IMR-90 (cell line): ENCODE measurements at regions not wholly inside any gene's neighbourhood (a gene's known extent, or its start where the extent isn't known, plus 50 kb on each side); places are given as distances from the start of the nearest gene placed in this dataset.

Experiments used
- ATAC-seq: fragments of 200-7000 bp; cut with Tn5 transposase; 2 replicates; pipeline ENCODE4 v1.9.1; 2020; ENCODE audit warnings: low read depth, mild to moderate bottlenecking, moderate library complexity
- BruUV-seq: library from RNA; stranded (reverse); fragments of 400-500 nt; replicated peaks from 2 replicates; lab custom pipeline; 2021; lab: Mats Ljungman, UMichigan
- CTCF ChIA-PET: fragments of 300-600 bp; formaldehyde crosslinking; extraction: SDS; loops from one replicate; lab custom pipeline; 2021; ENCODE audit warnings: antibody characterized with exemption; lab: Yijun Ruan, JAX
- POLR2A ChIA-PET: fragments of 300-600 bp; sonication (Branson Sonifier 250); formaldehyde crosslinking; loops from one replicate; lab custom pipeline; 2022; ENCODE audit warnings: antibody characterized with exemption; ENCODE audit not compliant: unreplicated experiment; lab: Charles Lee
- DNase-seq: peaks from one replicate; pipeline ENCODE4 v3.0.0; 2013
- H2AFZ ChIP-seq: replicated peaks from 2 replicates; pipeline ENCODE3; 2013; ENCODE audit warnings: low read length, mild to moderate bottlenecking; ENCODE audit not compliant: poor library complexity
- H2AK5ac ChIP-seq: 2 replicates; pipeline ENCODE4 v1.6.1; 2013; ENCODE audit warnings: low read depth, low read length, inconsistent platforms
- H2AK9ac ChIP-seq: replicated peaks from 2 replicates; pipeline ENCODE3; 2013; ENCODE audit warnings: mild to moderate bottlenecking, low read depth, low read length, moderate library complexity; ENCODE audit not compliant: poor library complexity
- H2BK120ac ChIP-seq: 2 replicates; pipeline ENCODE4 v1.6.1; 2013; ENCODE audit warnings: low read depth, low read length, inconsistent platforms
- H2BK15ac ChIP-seq: 3 replicates; pipeline ENCODE4 v1.6.1; 2013; ENCODE audit warnings: low read depth, low read length, inconsistent platforms
- H2BK20ac ChIP-seq: 2 replicates; pipeline ENCODE4 v1.6.1; 2013; ENCODE audit warnings: low read depth, mild to moderate bottlenecking, inconsistent platforms, low read length, moderate library complexity
- H2BK5ac ChIP-seq: 2 replicates; pipeline ENCODE4 v1.6.1; 2013; ENCODE audit warnings: mild to moderate bottlenecking, low read depth, low read length, inconsistent platforms; ENCODE audit not compliant: poor library complexity, severe bottlenecking
- H3K14ac ChIP-seq: replicated peaks from 2 replicates; pipeline ENCODE4 v1.6.1; 2013; ENCODE audit warnings: low read depth, low read length, inconsistent platforms
- H3K18ac ChIP-seq: 2 replicates; pipeline ENCODE4 v1.6.1; 2013; ENCODE audit warnings: low read depth, low read length, control low read depth
- H3K23ac ChIP-seq: 2 replicates; pipeline ENCODE4 v1.6.1; 2013; ENCODE audit warnings: low read depth, low read length, inconsistent platforms
- H3K27ac ChIP-seq: 2 replicates; pipeline ENCODE4 v1.5.1; 2013; ENCODE audit warnings: mild to moderate bottlenecking, control low read depth, low read length; ENCODE audit not compliant: insufficient read depth
- H3K27me3 ChIP-seq: 2 replicates; pipeline ENCODE4 v1.6.1; 2013; ENCODE audit warnings: low read length; ENCODE audit not compliant: control insufficient read depth, insufficient read depth
- H3K36me3 ChIP-seq: 2 replicates; pipeline ENCODE4 v1.6.1; 2013; ENCODE audit warnings: low read length, mixed read lengths; ENCODE audit not compliant: control insufficient read depth, insufficient read depth
- H3K4ac ChIP-seq: 2 replicates; pipeline ENCODE4 v1.6.1; 2013; ENCODE audit warnings: low read depth, low read length, inconsistent platforms
- H3K4me1 ChIP-seq: 2 replicates; pipeline ENCODE4 v1.6.1; 2013; ENCODE audit warnings: low read length, mixed read lengths; ENCODE audit not compliant: control insufficient read depth, insufficient read depth
- H3K4me2 ChIP-seq: 2 replicates; pipeline ENCODE4 v1.6.1; 2013; ENCODE audit warnings: low read depth, mild to moderate bottlenecking, control low read depth, low read length, moderate library complexity
- H3K4me3 ChIP-seq: 2 replicates; pipeline ENCODE4 v1.5.1; 2013; ENCODE audit warnings: low read depth, mild to moderate bottlenecking, control low read depth, low read length, moderate library complexity; ENCODE audit not compliant: insufficient read depth
- H3K56ac ChIP-seq: 2 replicates; pipeline ENCODE4 v1.6.1; 2013; ENCODE audit warnings: low read length, inconsistent platforms; ENCODE audit not compliant: insufficient read depth; ENCODE audit errors: extremely low read depth
- H3K79me1 ChIP-seq, 2 experiments: 2 replicates each; pipeline ENCODE4 v1.6.1; 2013; ENCODE audit warnings: low read length in 2 of 2, inconsistent platforms in 1 of 2, low read depth in 1 of 2
- H3K9ac ChIP-seq: 2 replicates; pipeline ENCODE4 v1.6.1; 2013; ENCODE audit warnings: low read depth, low read length, control low read depth
- H3K9me1 ChIP-seq: 2 replicates; pipeline ENCODE4 v1.6.1; 2013; ENCODE audit warnings: low read length, inconsistent platforms; ENCODE audit not compliant: insufficient read depth
- H3K9me3 ChIP-seq: 2 replicates; pipeline ENCODE4 v1.6.1; 2013; ENCODE audit warnings: low read length; ENCODE audit not compliant: control insufficient read depth, insufficient read depth
- H4K20me1 ChIP-seq: 2 replicates; pipeline ENCODE4 v1.6.1; 2013; ENCODE audit warnings: low read length, inconsistent platforms; ENCODE audit not compliant: insufficient read depth
- H4K5ac ChIP-seq: 2 replicates; pipeline ENCODE4 v1.6.1; 2013; ENCODE audit warnings: mild to moderate bottlenecking, low read depth, low read length, control low read depth
- H4K8ac ChIP-seq, 2 experiments: 2 replicates each; pipeline ENCODE4 v1.6.1; 2013; ENCODE audit warnings: low read depth in 2 of 2, low read length in 2 of 2, control low read depth in 1 of 2, inconsistent platforms in 1 of 2
- H4K91ac ChIP-seq: 2 replicates; pipeline ENCODE4 v1.6.1; 2013; ENCODE audit warnings: low read depth, low read length, inconsistent platforms; ENCODE audit not compliant: insufficient read depth
- BHLHE40 ChIP-seq: fragments of 150-350 bp; IDR thresholded peaks from 2 replicates; pipeline ENCODE4 v1.6.1; 2016; ENCODE audit warnings: mild to moderate bottlenecking, low read depth, low read length
- CHD1 ChIP-seq: IDR thresholded peaks from 2 replicates; pipeline ENCODE4 v1.6.1; 2012; ENCODE audit warnings: low read depth, low read length, improper control_type of control experiment
- ELK1 ChIP-seq: fragments of 150-350 bp; IDR thresholded peaks from 2 replicates; pipeline ENCODE4 v1.6.1; 2016; ENCODE audit warnings: low read depth, mild to moderate bottlenecking, low read length, moderate library complexity, borderline replicate concordance
- FOS ChIP-seq: fragments of 150-350 bp; IDR thresholded peaks from 2 replicates; pipeline ENCODE4 v1.6.1; 2016; ENCODE audit warnings: low read depth, low read length
- MAFK ChIP-seq: IDR thresholded peaks from 2 replicates; pipeline ENCODE4 v1.6.1; 2012; ENCODE audit warnings: low read depth, low read length, improper control_type of control experiment
- MAZ ChIP-seq: IDR thresholded peaks from 2 replicates; pipeline ENCODE4 v1.6.1; 2012; ENCODE audit warnings: low read depth, mild to moderate bottlenecking, low read length, improper control_type of control experiment, moderate library complexity, borderline replicate concordance
- MXI1 ChIP-seq: IDR thresholded peaks from 2 replicates; pipeline ENCODE4 v1.6.1; 2012; ENCODE audit warnings: low read depth, mild to moderate bottlenecking, low read length, moderate library complexity, borderline replicate concordance
- POLR2A ChIP-seq: IDR thresholded peaks from 2 replicates; pipeline ENCODE4 v1.6.1; 2012; ENCODE audit warnings: mild to moderate bottlenecking, low read depth, low read length
- RAD21 ChIP-seq: IDR thresholded peaks from 2 replicates; pipeline ENCODE4 v1.6.1; 2012; ENCODE audit warnings: low read length, improper control_type of control experiment
- RCOR1 ChIP-seq: IDR thresholded peaks from 2 replicates; pipeline ENCODE4 v1.6.1; 2012; ENCODE audit warnings: mild to moderate bottlenecking, low read length, improper control_type of control experiment; ENCODE audit not compliant: insufficient replicate concordance
- USF2 ChIP-seq: fragments of 150-350 bp; IDR thresholded peaks from 2 replicates; pipeline ENCODE4 v1.6.1; 2017; ENCODE audit warnings: mild to moderate bottlenecking, antibody characterized with exemption, low read length, low read depth
- WGBS, 2 experiments: methylation state at CpG; one replicate each; pipeline versions ENCODE4 v1.1.5 to v1.1.7; 2013; ENCODE audit warnings: missing lambda C conversion rate in 2 of 2; ENCODE audit not compliant: insufficient read length in 1 of 2; ENCODE audit errors: extremely low coverage in 2 of 2; 5-methylcytosine and 5-hydroxymethylcytosine counted together
- dilution Hi-C: fragments of 300-500 bp; cut with HindIII; formaldehyde crosslinking; loops from one replicate; pipeline ENCODE4 v1.14.3; 2018; ENCODE audit warnings: low sequenced_read_pairs; ENCODE audit not compliant: unreplicated experiment
- in situ Hi-C: fragments of 300-500 bp; cut with MboI; formaldehyde crosslinking; loops from 3 replicates; pipeline ENCODE4 v1.14.3; 2019; ENCODE audit warnings: low sequenced_read_pairs, inconsistent platforms, mixed read lengths
- intact Hi-C: fragments of 100-400 bp; cut with micrococcal nuclease; formaldehyde crosslinking; loops from 2 replicates; pipeline ENCODE4 v1.10.0; 2022
- TF ChIP-seq, protein P1 (sequence below): conservative IDR thresholded peaks from 2 replicates; pipeline ENCODE4 v1.5.1; 2012; ENCODE audit warnings: mild to moderate bottlenecking, low read depth, low read length, improper control_type of control experiment

DNA sequence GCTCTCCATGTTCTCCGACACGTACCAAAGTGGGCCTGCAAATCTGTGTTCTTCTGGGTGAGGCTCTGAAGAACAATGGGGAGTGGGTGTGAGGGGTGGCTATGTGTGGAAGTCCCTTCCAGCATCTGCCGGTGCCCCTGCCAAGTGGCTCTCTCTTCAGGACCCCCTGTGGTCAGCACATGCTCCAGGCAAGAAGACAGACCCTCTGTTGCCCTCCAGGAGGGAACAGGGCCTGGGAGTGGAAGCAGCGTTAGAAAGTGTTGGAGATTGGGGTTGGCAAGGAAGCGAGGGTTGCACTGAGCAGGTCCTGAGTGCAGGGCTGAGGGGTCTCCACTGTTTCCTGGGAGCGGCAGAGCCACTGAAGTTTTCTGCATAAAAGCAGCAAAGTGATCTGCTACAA, 60.5 kb downstream of the EMX2 start:
- POLR2A ChIA-PET = no interaction called here
- 50% methylated on average over 2 of the region's 6 CpGs; no CpG with 5 or more reads in 1 of the 2 experiments for WGBS, 2 experiments
- no TSS peak for BruUV-seq

More for the DNA sequence above, 60.5 kb downstream of the EMX2 start:
- in situ Hi-C loops (no loop called here), dilution Hi-C loops (no loop called here), intact Hi-C loops (no loop called here)
- Histone ChIP-seq H3K23ac (no peak overlapping the region), H4K5ac (no peak overlapping the region), H3K18ac (no peak overlapping the region), H3K27me3 (no peaks in the 10 kb centered on the region), H3K4me3 (no peak overlapping the region), H3K79me1 (no peaks in the 10 kb centered on the region), H3K4me2 (no peak overlapping the region), H2BK5ac (no peak overlapping the region), H3K9ac (no peak overlapping the region), H3K4ac (no peak overlapping the region), H2AFZ (no peak overlapping the region), H4K91ac (no peak overlapping the region), H3K14ac (no peak overlapping the region), H2BK15ac (no peak overlapping the region), H2BK20ac (no peak overlapping the region), H3K9me3 (peaks cover 34% of the 10 kb centered on the region), H2AK9ac (no peak overlapping the region), H4K20me1 (no peaks in the 10 kb centered on the region), H3K4me1 (no peaks in the 10 kb centered on the region), H3K36me3 (no peaks in the 10 kb centered on the region), H2AK5ac (no peak overlapping the region), H3K56ac (no peak overlapping the region), H3K9me1 (no peaks in the 10 kb centered on the region), H4K8ac (no peak overlapping the region), H3K27ac (no peak overlapping the region), H2BK120ac (no peak overlapping the region)
- ATAC-seq = no peak
- DNase-seq = no peak
- no peak for TF ChIP-seq CHD1
- TF ChIP-seq, protein P1, sequence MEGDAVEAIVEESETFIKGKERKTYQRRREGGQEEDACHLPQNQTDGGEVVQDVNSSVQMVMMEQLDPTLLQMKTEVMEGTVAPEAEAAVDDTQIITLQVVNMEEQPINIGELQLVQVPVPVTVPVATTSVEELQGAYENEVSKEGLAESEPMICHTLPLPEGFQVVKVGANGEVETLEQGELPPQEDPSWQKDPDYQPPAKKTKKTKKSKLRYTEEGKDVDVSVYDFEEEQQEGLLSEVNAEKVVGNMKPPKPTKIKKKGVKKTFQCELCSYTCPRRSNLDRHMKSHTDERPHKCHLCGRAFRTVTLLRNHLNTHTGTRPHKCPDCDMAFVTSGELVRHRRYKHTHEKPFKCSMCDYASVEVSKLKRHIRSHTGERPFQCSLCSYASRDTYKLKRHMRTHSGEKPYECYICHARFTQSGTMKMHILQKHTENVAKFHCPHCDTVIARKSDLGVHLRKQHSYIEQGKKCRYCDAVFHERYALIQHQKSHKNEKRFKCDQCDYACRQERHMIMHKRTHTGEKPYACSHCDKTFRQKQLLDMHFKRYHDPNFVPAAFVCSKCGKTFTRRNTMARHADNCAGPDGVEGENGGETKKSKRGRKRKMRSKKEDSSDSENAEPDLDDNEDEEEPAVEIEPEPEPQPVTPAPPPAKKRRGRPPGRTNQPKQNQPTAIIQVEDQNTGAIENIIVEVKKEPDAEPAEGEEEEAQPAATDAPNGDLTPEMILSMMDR = no peak
- no peak for TF ChIP-seq POLR2A
- no peak for TF ChIP-seq RAD21
- TF ChIP-seq FOS = no peak
- TF ChIP-seq USF2 = no peak
- TF ChIP-seq RCOR1 = no peak
- TF ChIP-seq MXI1 = no peak
- no peak for TF ChIP-seq ELK1
- TF ChIP-seq MAFK = no peak
- no peak for TF ChIP-seq MAZ
- no peak for TF ChIP-seq BHLHE40
- CTCF ChIA-PET = no interaction called here
